ENCODE measurements at regions not wholly inside any gene's neighbourhood (a gene's known extent, or its start where the extent isn't known, plus 50 kb on each side); places are given as distances from the start of the nearest gene placed in this dataset.

DNA sequence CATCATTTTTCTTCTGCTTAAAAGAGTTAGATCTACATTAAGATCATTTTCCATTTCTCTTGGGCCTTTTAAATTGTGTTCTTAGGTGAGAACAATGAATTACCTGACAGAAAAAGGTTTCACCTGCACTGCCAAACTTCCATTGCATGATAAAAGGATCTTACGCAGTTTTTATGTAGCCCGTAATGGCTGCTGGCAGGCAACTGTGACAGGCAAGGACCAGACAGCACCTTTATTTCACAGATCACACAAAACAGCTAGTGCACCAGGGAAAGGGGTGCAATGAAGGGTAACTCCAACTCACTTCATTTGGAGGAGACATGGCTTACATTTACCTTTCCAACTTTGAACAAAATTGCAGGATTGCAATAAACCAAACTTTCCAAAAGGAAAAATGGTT is 159.8 kb downstream of the SLITRK1 start:
- WGBS (ENCODE audit: insufficient coverage): no CpG with 5 or more reads among the region's 2 CpGs
- Mint-ChIP-seq H3K9me3 (peaks cover 0 to 3% (median 2%) of the 10 kb centered on the region in 7 donors), H3K36me3 (no peaks in the 10 kb centered on the region), H3K4me3 (no peak overlapping the region), H3K27ac (no peak overlapping the region), H3K4me1 (no peaks in the 10 kb centered on the region), H3K27me3 (ENCODE audit: low read depth in 3 of 3) (no peaks in the 10 kb centered on the region)
- Histone ChIP-seq H3K4me2 (replicated peaks; ENCODE audit: extremely low read depth, low read length, poor library complexity, severe bottlenecking) (no peak overlapping the region), H4K20me1 (ENCODE audit: insufficient read depth, low read length) (no peaks in the 10 kb centered on the region), H3K9me3 (replicated peaks in 1 of 2; ENCODE audit: control insufficient read depth in 1 of 2, insufficient read depth in 1 of 2, low read length in 2 of 2) (peaks cover 0 to 4% of the 10 kb centered on the region in 2 donors), H3K4me3 (replicated peaks in 1 of 3; ENCODE audit: low read depth in 2 of 3, low read length in 3 of 3) (no peak overlapping the region), H3K27ac (ENCODE audit: low read depth in 1 of 2, low read length in 2 of 2) (no peak overlapping the region), H3K36me3 (replicated peaks in 1 of 2; ENCODE audit: control insufficient read depth in 1 of 2, insufficient read depth in 2 of 2, low read length in 2 of 2) (no peaks in the 10 kb centered on the region), H3K27me3 (ENCODE audit: control insufficient read depth in 2 of 2, insufficient read depth in 2 of 2, low read length in 2 of 2) (no peaks in the 10 kb centered on the region), H3K9ac (ENCODE audit: insufficient read depth, low read length, poor library complexity, severe bottlenecking) (no peak overlapping the region), H2AFZ (ENCODE audit: insufficient read depth, low read depth, low read length, poor library complexity, severe bottlenecking) (no peak overlapping the region), H3K79me2 (ENCODE audit: insufficient read depth, low read length) (no peaks in the 10 kb centered on the region), H3K4me1 (ENCODE audit: control insufficient read depth in 1 of 2, insufficient read depth in 2 of 2, low read length in 2 of 2) (no peaks in the 10 kb centered on the region)
- intact Hi-C loops (cut with micrococcal nuclease): no loop called here
- no peak for DNase-seq
- TF ChIP-seq, protein P1, sequence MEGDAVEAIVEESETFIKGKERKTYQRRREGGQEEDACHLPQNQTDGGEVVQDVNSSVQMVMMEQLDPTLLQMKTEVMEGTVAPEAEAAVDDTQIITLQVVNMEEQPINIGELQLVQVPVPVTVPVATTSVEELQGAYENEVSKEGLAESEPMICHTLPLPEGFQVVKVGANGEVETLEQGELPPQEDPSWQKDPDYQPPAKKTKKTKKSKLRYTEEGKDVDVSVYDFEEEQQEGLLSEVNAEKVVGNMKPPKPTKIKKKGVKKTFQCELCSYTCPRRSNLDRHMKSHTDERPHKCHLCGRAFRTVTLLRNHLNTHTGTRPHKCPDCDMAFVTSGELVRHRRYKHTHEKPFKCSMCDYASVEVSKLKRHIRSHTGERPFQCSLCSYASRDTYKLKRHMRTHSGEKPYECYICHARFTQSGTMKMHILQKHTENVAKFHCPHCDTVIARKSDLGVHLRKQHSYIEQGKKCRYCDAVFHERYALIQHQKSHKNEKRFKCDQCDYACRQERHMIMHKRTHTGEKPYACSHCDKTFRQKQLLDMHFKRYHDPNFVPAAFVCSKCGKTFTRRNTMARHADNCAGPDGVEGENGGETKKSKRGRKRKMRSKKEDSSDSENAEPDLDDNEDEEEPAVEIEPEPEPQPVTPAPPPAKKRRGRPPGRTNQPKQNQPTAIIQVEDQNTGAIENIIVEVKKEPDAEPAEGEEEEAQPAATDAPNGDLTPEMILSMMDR (IDR thresholded peaks at IDR 0.05): no peak

- no peak for DNase-seq
- Histone ChIP-seq H4K20me1 (ENCODE audit: insufficient read depth, low read length) (no peaks in the 10 kb centered on the region), H3K9me3 (replicated peaks in 1 of 2; ENCODE audit: control insufficient read depth in 1 of 2, insufficient read depth in 1 of 2, low read length in 2 of 2) (peaks cover 0 to 12% of the 10 kb centered on the region in 2 donors), H3K4me1 (ENCODE audit: control insufficient read depth in 1 of 2, insufficient read depth in 2 of 2, low read length in 2 of 2) (no peaks in the 10 kb centered on the region), H3K79me2 (ENCODE audit: insufficient read depth, low read length) (no peaks in the 10 kb centered on the region), H3K27me3 (ENCODE audit: control insufficient read depth in 2 of 2, insufficient read depth in 2 of 2, low read length in 2 of 2) (no peaks in the 10 kb centered on the region), H3K36me3 (replicated peaks in 1 of 2; ENCODE audit: control insufficient read depth in 1 of 2, insufficient read depth in 2 of 2, low read length in 2 of 2) (no peaks in the 10 kb centered on the region), H3K4me2 (replicated peaks; ENCODE audit: extremely low read depth, low read length, poor library complexity, severe bottlenecking) (no peak overlapping the region), H3K9ac (ENCODE audit: insufficient read depth, low read length, poor library complexity, severe bottlenecking) (no peak overlapping the region), H2AFZ (ENCODE audit: insufficient read depth, low read depth, low read length, poor library complexity, severe bottlenecking) (no peak overlapping the region), H3K27ac (ENCODE audit: low read depth in 1 of 2, low read length in 2 of 2) (no peak overlapping the region), H3K4me3 (replicated peaks in 1 of 3; ENCODE audit: low read depth in 2 of 3, low read length in 3 of 3) (no peak overlapping the region)
- Mint-ChIP-seq H3K36me3 (no peaks in the 10 kb centered on the region), H3K27ac (no peak overlapping the region), H3K4me1 (no peaks in the 10 kb centered on the region), H3K27me3 (ENCODE audit: low read depth in 3 of 3) (peaks cover 0 to 3% (median 0%) of the 10 kb centered on the region in 3 donors), H3K4me3 (no peak overlapping the region), H3K9me3 (peaks cover 0 to 11% (median 5%) of the 10 kb centered on the region in 7 donors)
- WGBS (ENCODE audit: insufficient coverage): 82% methylated on average over 5 of the region's 6 CpGs
- intact Hi-C loops (cut with micrococcal nuclease): no loop called here
- TF ChIP-seq, protein P1 (IDR thresholded peaks at IDR 0.05): no peak
Measured at GRCh38 chr13:83716121-83716520, 166.2 kb downstream of the SLITRK1 start.

Measured in CD14-positive monocyte (primary cell).